Dermis microvascular lymphatic vessel endothelial cell (primary cell): ENCODE measurements at regions not wholly inside any gene's neighbourhood (a gene's known extent, or its start where the extent isn't known, plus 50 kb on each side); places are given as distances from the start of the nearest gene placed in this dataset.

Experiments
- DNase-seq, 2 donors: peaks; one replicate each; pipeline versions ENCODE4 v3.0.0 to v3.0.0-alpha.2; 2010; ENCODE audit warnings: low read depth in 2 of 2

DNA sequence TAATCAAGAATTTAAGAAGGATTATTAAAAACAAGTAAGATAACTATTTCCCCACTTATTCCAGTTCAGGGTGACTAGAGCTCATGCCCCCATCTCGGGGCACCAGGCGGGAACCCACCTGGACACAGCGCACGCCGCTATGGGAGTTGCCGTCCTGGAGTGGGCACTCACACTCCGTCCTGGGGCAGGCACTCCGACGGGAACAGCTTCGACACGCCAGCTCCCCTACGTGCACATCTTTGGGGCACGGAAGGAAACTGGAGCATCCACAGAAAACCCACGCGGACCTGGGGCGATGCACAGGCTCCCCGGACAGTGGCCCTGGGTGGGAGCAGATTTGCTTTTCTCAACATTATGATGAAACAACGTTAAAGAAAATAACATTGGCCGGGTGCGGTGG is 52.0 kb upstream of the GATA5 start:
- no peak for DNase-seq

- no peak for DNase-seq
Measured at GRCh38 chr20:62528983-62529891, 53.4 kb upstream of the GATA5 start.

GRCh38 chr20:62529896-62530642 is 54.3 kb upstream of the GATA5 start:
- no peak for DNase-seq

GRCh38 chr20:62530643-62531032 is 54.8 kb upstream of the GATA5 start:
- DNase-seq: no peak

- DNase-seq: no peak
Measured at GRCh38 chr20:62531046-62531838, 55.4 kb upstream of the GATA5 start.

DNA sequence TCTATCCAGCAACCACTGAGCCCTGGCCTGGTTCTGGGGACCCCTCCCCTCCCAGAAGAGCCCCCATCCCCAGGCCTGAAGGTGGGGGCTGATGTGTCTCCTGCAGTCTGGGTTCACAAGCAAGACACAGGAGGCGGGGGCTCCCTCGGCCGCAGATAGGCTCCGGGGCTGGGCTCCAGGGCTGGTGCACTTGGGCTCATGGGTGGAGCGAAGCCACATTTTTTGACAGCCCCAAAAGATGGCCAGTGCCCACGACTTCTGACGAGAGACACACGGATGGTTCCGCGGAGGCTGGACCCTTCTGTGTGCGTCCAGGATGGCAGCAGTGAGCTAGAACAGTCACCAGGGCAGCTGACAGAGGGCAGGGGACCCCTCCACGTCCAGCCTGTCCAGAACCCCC is 57.1 kb upstream of the GATA5 start:
- no peak for DNase-seq

GRCh38 chr20:62533591-62534495 is 58.0 kb upstream of the GATA5 start:
- no peak for DNase-seq

- DNase-seq: no peak
Measured at GRCh38 chr20:62534526-62535221, 58.9 kb upstream of the GATA5 start.

DNA sequence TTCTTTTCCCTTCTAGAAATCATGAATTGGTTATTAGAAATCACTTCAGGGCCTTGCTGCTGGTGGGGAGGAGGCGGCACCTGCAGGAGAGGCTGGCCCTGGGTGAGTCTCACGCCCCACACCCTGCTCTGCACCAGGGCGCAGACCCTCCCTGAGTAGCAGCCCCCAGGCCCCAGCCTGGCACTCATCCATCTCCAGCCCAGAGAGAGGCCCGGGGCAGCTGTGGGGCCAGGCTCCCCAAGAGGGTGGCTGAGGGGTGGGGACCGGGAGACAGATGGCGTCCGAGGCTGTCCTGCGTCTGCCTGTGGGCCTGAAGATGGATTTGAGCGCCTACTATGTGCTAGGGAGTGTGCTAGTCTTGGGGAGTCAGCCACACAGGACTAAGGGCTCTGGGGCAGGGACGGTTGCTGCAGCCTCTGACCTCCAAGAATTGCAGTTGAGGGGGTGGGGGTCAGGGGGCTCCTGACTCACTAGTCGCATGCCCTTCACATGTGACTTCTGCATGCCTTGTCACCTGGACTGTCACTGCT is 59.6 kb upstream of the GATA5 start:
- no peak for DNase-seq

DNA sequence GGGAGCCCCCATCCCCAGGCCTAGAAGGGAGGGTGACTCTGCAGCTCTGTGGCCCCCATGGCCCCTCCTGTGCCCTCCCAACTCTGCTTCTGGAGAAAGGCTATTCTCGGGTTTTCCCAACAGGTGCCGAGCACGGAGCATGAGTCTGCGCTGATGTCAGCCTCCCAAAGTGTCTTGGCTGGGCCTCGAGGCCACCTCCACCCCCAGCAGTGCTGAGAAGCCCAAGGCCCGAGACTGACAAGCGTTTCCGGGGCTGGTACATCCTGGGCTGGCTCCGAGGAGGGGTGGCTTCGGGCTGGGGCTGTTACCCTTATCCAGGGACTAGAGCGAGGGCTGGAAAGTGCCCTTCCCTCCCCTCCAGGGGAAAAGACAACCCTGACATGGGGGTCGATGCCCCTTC is 60.2 kb upstream of the GATA5 start:
- no peak for DNase-seq

DNA sequence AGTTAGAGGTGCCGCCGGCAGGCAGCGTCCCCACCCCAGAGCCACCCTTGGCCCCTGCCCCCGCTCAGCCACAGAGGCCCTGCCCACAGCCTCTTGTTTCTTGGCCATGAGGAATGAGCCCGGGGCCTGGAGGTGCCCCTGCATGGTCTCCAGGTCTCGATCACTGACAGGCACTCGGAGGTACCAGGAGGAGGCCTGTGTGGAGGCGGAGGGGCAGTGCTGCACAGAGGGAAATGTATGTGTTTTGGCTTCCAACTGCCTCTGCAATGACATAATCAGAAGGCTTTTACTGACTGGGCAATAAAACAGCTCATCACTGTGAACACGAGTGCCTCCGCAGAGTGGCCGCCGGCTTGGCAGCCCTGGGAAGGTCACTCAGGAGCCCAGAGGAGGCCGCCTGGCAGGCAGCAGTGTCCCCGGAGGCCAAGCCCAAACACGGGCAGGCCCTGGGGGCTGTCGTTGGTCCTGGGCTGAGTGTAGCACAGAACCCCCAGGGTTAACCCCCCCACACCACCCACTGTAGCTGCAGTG is 61.1 kb upstream of the GATA5 start:
- no peak for DNase-seq

DNA sequence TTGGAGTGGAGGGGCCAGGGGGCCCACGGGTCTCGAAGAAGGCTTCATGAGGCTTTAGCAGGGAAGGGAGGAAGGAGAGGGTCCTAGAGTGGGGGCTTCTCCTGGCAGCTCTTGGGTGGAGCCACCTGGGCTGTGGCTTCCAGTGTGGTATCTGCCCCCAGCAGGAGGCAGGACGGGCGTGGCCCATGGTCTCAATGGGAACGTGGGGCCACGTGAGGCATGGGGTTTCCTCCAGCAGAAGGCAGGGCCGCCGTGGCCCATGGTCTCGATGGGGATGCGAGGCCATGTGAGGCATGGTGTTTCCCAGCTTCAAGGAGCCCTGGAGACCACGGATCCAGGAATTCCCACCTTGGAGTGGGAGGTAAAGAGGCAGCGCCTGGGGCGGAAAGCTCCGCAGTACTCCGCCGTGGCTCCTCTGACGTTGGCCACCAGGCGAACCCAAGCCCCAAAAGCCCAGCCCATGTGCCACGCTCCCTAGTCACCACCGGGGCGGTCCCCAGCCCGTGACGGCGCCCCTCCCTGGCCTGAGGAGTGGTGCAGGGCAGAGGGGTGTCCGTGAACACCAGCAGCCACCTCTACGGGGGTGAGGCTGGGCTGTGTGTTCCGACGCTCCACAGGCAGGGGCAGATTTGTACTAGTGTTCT is 62.0 kb upstream of the GATA5 start:
- no peak for DNase-seq

- no peak for DNase-seq
Measured at GRCh38 chr20:62539198-62540045, 63.6 kb upstream of the GATA5 start.

DNA sequence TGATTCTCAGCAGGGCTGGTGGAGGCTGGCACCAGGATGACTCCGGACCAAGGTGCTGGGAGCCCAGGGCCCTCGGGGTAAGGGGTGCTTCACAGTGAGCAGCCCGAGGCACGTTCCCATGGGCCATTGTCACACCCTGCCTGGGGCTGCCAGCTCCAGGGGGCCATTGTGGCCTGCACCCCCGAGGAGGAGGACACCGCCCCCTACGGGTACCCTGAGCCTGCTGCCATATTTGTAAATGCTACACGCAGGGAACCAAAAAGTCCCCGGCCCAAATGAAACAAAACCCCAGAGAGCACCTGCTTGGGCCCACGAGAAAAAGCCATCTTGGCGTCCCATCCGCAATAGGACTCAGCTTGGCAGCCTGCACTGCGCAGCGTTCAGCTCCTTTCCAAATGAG is 64.7 kb upstream of the GATA5 start:
- DNase-seq: no peak

DNA sequence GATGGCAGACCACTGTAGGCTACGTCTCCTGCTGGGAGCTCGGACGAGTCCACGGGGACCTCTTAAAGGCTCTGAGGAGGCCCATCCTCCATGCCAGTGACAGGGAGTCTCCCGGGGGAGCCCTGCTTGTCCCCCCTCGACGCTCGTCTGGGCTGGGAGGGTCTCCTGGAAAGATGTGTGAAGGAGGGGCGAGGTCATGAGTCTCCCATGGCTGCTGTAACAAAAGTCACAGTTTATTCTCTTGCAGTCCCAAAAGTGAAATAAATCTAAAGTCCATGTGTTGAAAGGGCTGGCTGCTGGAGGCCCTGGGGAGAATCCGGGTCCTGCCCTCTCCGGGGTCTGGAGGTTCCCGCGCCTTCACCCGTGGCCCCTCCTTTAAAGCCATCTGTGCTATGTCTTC is 67.1 kb upstream of the GATA5 start:
- DNase-seq: no peak

DNA sequence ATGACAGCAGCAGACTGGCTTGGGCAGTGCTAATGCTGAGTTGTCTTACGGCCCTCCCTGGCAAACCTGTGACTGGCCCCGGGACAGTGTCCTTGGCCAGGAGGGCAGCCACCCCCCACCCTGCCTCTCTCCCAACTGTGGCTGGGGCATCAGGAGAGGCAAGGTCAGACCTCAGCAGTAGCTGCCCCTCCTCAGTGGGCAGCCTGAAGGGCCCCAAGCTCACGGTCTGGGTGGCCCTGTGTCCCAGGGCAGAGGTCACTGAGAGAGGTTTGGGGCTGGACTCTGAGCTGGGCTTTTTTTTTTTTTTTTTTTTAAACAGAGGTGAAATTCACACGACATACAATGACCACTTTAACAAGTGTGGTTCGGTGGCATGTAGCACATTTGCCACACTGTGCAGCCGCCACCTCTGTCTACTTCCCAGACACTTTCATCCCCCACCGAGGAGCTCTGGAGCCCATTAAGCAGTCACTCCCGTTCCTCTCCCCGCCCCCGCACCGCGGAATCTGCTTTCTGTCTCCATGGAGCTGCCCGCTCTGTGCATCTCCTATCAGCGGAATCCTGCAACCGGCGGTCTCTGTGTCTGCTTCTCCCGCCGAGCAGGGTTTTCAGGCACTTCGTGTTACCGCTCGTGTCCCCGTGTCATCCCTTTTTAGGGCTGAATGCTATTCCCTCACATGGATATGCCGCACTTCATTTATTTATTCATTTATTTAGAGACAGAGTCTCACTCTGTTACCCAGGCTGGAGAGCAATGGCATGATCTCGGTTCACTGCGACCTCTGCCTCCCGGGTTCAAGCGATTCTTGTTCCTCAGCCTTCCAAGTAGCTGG is 67.9 kb upstream of the GATA5 start:
- no peak for DNase-seq

- DNase-seq: no peak
Measured at GRCh38 chr20:62544505-62545055, 68.8 kb upstream of the GATA5 start.
